GM13976 (cell line): ENCODE measurements at regions not wholly inside any gene's neighbourhood (a gene's known extent, or its start where the extent isn't known, plus 50 kb on each side); places are given as distances from the start of the nearest gene placed in this dataset.
A peak's percentile ranks its signal among the peaks of the same experiment; 100 is the strongest.
"Not testable (repeated sequence)": the region's sequence is repeated elsewhere in the genome, so short reads cannot be mapped to it uniquely, and the experiment has no call there.

ENCODE experiments used
- DNase-seq: peaks from one replicate; pipeline ENCODE4 v3.0.0; 2012; ENCODE audit warnings: low spot score
- in situ Hi-C: fragments of 300-500 bp; cut with MboI; formaldehyde crosslinking; loops from one replicate; pipeline ENCODE4 v1.12.0; 2022; ENCODE audit warnings: low sequenced_read_pairs, mixed read lengths, inconsistent platforms; ENCODE audit not compliant: unreplicated experiment
- TF ChIP-seq, protein P1 (sequence below): IDR thresholded peaks from 2 replicates; pipeline ENCODE4 v1.5.1; 2012; ENCODE audit warnings: borderline replicate concordance, mild to moderate bottlenecking; ENCODE audit not compliant: insufficient read depth; ENCODE audit errors: extremely low read depth, missing control alignments, control extremely low read depth

- TF ChIP-seq, protein P1, sequence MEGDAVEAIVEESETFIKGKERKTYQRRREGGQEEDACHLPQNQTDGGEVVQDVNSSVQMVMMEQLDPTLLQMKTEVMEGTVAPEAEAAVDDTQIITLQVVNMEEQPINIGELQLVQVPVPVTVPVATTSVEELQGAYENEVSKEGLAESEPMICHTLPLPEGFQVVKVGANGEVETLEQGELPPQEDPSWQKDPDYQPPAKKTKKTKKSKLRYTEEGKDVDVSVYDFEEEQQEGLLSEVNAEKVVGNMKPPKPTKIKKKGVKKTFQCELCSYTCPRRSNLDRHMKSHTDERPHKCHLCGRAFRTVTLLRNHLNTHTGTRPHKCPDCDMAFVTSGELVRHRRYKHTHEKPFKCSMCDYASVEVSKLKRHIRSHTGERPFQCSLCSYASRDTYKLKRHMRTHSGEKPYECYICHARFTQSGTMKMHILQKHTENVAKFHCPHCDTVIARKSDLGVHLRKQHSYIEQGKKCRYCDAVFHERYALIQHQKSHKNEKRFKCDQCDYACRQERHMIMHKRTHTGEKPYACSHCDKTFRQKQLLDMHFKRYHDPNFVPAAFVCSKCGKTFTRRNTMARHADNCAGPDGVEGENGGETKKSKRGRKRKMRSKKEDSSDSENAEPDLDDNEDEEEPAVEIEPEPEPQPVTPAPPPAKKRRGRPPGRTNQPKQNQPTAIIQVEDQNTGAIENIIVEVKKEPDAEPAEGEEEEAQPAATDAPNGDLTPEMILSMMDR: no peak
- no peak for DNase-seq
- in situ Hi-C loops: no loop called here
Observed at GRCh38 chrX:39430551-39430950, 629.3 kb downstream of the MID1IP1 start.

DNA sequence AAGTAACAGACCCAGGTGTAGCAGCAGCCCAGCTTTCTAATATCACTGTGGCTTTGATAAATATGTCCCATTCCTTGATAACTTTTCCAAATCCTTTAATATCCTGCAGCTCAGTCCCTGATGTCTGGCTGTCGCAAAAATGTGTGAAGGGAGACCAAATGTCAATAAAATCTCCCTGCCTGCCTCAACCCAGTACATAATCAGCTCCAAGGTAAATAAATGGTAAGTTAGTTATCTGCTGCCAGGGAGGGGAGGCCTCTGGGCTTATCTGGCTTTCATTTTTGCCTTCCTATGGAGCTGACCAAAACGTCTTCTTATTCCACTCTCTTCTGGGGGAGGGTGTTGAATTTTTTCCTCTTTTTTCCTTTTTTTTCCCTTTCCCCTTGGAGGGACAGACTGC is 630.6 kb downstream of the MID1IP1 start:
- TF ChIP-seq, protein P1: no peak
- no peak for DNase-seq
- in situ Hi-C loops: no loop called here

- in situ Hi-C loops, DNase-seq: not testable (repeated sequence)
Observed at GRCh38 chrX:39434671-39435070, 633.4 kb downstream of the MID1IP1 start.

- DNase-seq, in situ Hi-C loops: not testable (repeated sequence)
Observed at GRCh38 chrX:39436538-39436937, 635.3 kb downstream of the MID1IP1 start.

DNA sequence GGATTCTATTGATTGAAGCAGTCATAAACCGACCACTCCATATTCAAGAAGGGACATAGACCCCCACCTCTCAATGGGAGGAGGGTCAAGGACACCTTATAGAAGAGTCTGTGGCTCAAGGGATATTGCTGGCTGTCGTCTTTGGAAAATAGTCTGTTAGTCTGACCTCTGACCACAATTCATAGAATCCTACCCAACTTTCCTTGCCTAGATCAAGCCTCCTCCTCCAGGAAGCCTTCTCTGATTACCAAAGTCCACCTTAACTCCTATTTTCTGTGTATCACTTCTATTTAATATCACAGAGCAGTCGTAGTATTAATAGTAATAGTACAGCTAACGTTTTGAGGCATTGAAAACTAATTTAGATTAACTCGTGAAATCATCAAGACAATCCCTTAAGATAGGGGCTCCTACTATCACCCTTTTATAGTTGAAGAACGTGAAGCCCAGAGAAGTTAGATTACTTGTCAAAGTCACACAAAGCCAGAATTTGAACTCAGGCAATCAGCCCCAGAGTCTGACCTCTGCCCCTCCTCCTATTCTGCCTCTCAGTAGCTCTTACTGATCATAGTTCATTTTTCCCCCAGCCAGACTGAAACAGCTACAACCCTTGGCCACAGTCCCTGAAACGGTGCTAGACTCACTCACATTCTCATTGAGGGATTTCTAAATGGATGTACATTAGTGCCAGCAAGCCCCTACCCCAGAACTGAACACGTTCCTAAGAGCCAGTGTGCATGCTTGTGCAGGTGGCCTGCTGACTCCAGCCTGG is 636.6 kb downstream of the MID1IP1 start:
- in situ Hi-C loops: no loop called here

GRCh38 chrX:39438603-39439602 is 637.6 kb downstream of the MID1IP1 start:
- no peak for DNase-seq
- in situ Hi-C loops: no loop called here
- TF ChIP-seq, protein P1: peak; percentile 26

More for the DNA sequence above, 636.6 kb downstream of the MID1IP1 start:
- TF ChIP-seq, protein P1: no peak
- no peak for DNase-seq

DNA sequence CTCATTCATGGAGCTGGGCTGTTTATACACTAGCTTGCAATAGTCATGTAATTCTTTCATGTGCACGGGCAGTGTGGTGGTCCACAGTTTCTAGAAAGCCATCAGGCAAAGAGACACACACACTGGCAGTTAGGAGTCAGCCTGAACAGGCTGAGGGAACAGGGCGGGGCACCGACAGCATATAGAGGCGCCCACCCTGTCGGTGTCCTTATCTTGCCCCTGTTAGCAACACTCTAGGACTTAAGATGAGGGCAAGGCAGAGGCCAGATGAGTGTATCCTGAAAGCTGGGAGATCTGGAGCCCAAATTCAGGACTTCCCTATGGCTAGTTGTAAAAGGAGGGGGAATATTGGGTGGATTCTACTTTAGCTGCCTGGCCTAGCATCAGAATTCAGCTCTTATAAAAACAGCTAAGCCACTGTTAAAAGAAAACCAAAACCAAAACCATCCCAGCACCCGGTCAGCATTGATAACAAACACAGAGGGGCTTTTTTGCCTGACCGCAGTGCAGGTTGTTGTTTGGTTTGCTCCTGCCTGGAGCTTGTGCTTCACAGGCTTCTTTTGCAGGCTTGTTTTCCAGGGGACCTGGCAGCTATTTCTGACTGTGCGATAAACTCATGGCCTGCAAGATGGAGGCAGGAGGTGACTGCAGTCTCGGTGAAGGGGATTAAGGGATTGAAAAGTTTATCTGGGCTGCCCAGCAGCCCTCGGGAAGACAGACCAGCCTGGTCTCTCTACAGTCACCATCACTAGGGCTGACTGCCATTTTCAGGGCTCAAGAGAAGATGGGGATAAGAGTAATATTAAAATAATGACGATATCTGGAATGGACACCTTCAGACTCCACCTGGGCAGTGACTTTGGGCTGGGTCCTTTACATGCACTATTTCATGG is 638.9 kb downstream of the MID1IP1 start:
- peak; percentile 24 for DNase-seq
- in situ Hi-C loops: no loop called here
- TF ChIP-seq, protein P1: no peak
